Right renal pelvis (tissue), 4 donors: ENCODE measurements at regions not wholly inside any gene's neighbourhood (a gene's known extent, or its start where the extent isn't known, plus 50 kb on each side); places are given as distances from the start of the nearest gene placed in this dataset.

Experiments
- DNase-seq, 4 donors: peaks; one replicate each; pipeline ENCODE4 v3.0.0-alpha.2; 2013; ENCODE audit warnings: low read depth in 4 of 4, low spot score in 3 of 4, missing footprints in 1 of 4

GRCh38 chr9:108724122-108724521 is 131.7 kb downstream of the ACTL7B start:
- DNase-seq, result no peak

DNA sequence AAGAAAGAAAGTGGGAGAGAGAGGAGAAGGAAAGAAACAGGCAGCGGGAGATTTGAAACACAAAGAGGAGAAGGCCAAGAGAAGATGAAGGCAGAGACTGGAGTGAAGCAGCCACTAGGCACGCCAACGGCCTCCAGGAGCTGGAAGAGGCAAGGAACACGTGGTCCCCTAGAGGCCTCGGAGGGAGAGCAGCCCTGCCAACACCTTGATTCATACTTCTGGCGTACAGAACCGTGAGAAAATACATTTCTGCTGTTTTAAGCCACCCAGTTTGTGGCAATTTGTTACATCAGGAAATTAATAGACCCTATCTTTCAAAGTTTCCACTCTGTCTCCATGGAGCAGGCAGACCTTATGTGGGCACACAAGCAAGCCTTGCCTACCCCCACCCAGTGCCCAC is 133.4 kb downstream of the ACTL7B start:
- no peak for DNase-seq

DNA sequence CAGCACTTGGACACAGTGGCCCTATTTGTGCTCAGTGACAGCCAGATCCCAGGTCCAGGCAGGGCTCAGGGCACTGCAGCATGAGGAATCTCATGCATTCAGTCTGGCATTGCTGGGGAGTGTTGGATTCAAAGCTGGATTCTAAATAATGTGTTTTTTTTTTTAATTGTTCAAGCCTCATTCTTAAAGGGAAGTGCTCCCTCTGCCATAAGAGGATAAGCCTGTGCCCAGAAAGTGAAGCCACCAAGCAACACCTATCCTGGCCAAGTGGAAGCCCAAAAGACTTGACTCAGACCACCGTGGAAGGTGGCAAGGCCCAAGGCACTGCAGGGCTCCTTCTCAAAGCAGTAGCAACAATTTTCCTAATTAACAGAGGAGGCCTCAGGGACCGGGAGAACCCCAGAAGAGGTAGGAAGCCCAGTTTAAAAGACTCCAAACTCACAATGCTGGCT is 135.6 kb downstream of the ACTL7B start:
- DNase-seq, result no peak

DNA sequence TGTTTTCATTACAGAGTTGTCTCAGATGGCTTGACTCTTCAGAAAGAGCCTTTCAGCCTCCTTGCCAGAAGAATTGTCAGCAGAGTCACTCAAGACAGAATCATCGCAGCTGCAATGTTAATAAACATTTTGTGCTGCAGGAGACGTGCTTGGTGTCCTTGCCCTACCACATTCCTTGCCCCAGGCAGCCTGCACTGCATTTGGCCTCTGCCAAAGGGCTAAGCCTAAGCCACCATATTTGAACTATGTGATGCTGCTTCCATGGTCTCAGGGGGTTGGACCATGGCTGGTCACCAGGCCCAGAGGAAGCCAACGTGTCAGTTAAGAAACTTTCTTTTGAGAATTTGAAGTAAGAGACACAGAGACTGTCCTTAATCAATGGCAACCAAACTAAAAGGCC is 145.4 kb downstream of the ACTL7B start:
- DNase-seq, result no peak

GRCh38 chr9:108709997-108710396 is 145.8 kb downstream of the ACTL7B start:
- DNase-seq, result no peak

- DNase-seq, result no peak
These were observed 146.7 kb downstream of the ACTL7B start for GRCh38 chr9:108709126-108709525.

GRCh38 chr9:108708448-108708847 is 147.3 kb downstream of the ACTL7B start:
- no peak for DNase-seq

DNA sequence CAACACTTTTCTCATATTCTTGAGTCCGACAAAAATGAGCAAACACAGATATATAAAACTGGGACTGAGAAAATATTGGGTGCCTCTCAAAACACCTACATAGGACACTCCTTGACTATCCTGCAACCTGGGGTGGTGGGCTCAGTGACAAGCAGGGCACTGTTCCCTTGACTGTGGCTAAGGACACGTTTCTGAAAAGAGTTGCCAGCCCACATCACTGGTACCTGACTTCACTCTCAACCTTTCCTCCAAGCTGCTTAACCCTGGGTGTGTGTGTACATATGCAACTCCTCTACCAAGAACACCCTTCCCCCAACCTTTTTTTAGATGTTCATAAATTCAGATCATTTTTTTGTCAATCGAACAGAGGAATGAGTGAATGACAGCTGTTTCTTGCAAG is 148.7 kb downstream of the ACTL7B start:
- no peak for DNase-seq

DNA sequence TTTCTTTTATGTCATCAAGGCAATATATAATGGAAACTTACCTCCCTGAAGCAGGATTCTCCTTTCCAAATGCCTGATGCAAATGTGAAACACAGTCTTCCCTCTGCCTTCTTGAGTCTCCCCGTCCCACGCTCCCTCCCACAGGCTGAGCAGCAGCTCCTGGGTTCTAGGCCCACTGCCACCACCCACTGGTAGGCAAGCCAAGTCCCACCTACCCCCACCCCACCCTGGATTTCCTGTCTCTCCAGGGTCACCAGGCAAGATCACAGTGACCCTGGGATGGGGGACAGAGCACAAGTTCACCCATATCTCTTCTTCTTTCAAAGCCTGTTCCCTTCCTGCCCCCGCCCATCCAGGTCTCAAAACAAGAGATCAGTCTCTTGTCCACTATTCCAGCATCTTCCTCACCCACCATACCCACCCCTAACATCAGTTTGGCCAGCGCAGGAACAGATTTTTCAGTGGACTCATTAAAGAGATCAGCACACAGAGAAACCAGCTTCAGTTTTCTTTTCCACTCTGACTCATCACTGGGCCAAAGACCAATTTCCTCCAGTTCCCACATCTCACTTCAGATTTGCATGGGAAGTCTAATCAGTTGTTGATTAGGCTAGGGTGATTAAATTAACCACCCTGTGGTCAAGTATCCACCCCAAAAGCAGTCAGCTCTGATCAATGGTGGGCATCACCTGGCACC is 151.5 kb downstream of the ACTL7B start:
- DNase-seq, result no peak

DNA sequence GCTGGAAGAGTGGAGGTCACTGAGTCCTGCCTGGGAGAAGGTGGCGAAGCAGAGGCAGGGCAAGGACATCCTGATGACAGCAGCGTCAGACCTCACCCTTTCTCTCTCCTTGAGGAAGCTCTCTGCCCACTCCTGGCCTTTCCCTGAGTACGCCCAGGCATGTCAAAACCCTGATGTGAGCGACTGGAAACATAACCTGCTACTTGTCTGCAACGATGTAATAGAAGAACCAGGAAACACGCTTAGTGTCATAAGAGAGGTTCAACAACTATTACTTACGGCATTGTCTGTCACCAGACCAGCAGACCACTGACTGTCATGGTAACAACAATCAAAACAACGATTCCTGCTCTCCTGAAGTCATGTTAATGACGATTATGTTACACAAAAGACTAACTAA is 152.4 kb downstream of the ACTL7B start:
- no peak for DNase-seq

DNA sequence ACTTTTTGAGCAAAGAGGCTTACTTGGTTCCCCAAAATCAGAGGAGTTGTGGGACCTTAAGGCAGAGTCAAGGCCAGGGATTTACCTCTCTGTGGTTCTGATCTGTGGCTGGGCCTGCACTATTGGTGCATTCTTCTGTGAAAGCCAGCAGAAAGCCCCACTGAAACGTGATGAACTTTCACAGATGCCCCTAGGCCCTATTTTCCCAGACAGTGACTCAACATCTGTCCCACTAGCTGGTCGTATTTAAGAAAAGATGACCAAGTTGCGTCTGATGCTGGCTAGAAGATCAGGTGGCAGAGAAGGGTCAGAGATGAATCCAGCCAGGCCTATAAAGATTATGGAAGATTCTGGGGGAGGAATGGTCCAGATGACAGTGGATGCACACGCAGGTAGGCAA is 153.1 kb downstream of the ACTL7B start:
- no peak for DNase-seq

- DNase-seq, result no peak
These were observed 157.0 kb downstream of the ACTL7B start for GRCh38 chr9:108698801-108699200.

DNA sequence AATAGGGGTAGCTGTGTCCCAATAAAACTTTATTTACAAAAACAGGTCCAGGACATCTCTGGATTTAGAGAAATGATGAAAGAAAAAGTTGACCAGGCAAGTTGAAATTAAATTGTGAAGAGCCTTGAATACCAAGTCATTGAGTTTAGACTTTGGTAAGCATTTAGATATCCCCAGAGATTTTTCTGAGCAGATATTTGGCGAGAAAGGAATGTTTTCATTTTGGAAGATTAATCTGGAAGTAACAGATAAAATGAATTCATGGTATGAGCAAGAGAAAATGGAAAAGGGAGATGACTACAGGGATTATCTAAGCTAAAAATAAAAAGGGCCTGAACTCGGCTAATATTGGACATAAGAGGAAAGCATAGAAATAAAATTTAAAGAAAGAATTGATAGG is 157.6 kb downstream of the ACTL7B start:
- DNase-seq, result no peak

- no peak for DNase-seq
These were observed 159.6 kb downstream of the ACTL7B start for GRCh38 chr9:108696156-108696555.

DNA sequence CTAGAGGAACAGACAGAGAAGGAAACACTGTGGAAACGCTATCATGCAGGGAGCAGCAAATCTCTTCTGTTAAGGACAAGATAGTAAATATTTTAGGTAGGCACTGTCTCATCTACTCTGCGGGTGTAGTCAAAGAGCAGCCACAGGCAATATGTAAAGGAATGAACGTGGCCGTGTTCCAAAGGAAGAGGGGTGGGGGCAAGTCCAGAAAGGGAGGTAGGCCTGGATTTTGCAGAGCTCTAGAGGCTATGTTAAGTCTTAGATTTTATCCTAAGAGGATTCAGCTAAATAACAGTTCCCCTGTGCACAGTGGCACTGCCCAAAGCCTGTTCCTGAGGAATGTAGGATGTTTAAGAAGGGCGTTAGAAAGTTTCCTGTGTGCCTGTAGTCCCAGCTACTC is 161.6 kb downstream of the ACTL7B start:
- no peak for DNase-seq

- DNase-seq, result no peak
These were observed 164.2 kb downstream of the ACTL7B start for GRCh38 chr9:108691614-108692013.

- no peak for DNase-seq
These were observed 167.1 kb downstream of the ACTL7B start for GRCh38 chr9:108688676-108689075.

GRCh38 chr9:108688051-108688450 is 167.7 kb downstream of the ACTL7B start:
- no peak for DNase-seq

DNA sequence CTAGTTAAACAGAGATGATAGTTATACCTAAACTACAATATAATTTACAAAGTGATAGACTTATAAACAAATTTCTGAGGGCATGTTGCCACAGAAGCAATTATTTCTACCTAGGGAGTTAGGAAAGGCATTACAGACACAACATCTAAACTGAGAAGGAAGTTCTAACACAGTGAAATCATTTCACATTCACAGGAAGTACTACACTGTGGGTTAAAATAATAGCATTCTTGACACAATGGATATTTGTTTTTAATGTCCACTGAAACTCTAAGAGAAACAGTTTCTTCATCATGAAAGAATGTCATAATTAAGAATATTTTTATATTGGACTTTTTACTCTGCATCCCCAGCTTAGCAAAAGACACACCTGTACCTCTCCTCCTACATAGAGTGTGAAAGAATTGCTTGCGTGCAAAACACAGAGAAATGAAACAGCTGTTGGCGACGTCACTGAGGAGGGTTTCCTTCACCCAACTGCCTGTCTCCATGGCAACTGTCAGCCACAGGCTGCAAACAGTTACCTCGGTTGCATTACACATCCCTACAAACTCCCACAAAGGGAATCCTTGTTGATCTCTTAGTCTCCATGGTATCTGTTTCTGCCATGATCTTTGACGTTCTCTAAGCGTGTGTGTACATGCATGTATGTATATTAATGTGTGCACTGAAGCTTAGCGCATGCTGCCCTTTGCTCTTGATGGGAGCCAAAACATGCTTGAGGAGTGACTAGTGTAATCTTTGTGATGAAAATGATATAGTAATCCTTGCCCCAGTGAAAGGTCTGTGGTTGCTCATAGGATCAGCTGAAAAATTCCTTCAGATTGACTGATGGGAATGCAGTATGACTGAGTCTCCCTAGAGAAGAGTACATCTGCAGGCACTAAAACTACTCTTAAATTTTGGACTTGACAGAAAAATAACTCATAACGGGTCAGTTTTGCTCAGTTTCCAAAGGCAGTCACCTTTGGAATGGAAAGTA is 168.5 kb downstream of the ACTL7B start:
- DNase-seq, result no peak

GRCh38 chr9:108684288-108685025 is 171.3 kb downstream of the ACTL7B start:
- DNase-seq, result no peak

DNA sequence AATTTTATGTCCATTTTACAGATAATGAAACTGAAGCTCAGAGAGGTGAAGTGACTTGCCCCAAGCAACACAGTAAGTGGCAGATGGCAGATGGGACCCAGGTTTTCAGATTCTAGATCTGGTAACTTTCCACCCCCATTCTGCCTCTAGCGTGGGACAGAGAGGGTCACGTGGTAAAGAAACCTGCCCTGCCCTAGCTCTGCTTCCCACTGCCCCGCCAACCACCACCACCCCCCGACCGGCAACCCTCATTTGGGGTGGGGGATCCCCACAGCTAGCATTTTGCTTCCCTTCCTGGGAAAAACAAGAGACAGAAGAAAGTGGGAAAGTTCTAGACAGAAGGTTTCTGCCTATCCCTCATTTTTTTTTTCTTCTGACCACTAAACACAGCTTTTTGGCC is 172.5 kb downstream of the ACTL7B start:
- no peak for DNase-seq
